Esophagus squamous epithelium (tissue), 4 donors: ENCODE measurements at regions not wholly inside any gene's neighbourhood (a gene's known extent, or its start where the extent isn't known, plus 50 kb on each side); places are given as distances from the start of the nearest gene placed in this dataset.

ENCODE experiments used
- POLR2A ChIP-seq, 4 donors: fragments of 450-650 bp; IDR thresholded peaks; one replicate each; pipeline ENCODE4 v1.6.1; 2017; ENCODE audit warnings: antibody characterized with exemption in 4 of 4, mild to moderate bottlenecking in 4 of 4, moderate library complexity in 3 of 4
- TF ChIP-seq, protein P1 (sequence below), 6 experiments: fragments of 450-650 bp in 4 of 6; fragments of 200-600 bp in 2 of 6; sonication (generic) in 2 of 6; IDR thresholded peaks; one replicate each; pipeline ENCODE4 v1.5.1; 2016 to 2019; ENCODE audit warnings: antibody characterized with exemption in 6 of 6, mild to moderate bottlenecking in 4 of 6, moderate library complexity in 4 of 6

GRCh38 chr9:134563397-134563796 lies 78.2 kb upstream of the COL5A1 start:
- TF ChIP-seq, protein P1, sequence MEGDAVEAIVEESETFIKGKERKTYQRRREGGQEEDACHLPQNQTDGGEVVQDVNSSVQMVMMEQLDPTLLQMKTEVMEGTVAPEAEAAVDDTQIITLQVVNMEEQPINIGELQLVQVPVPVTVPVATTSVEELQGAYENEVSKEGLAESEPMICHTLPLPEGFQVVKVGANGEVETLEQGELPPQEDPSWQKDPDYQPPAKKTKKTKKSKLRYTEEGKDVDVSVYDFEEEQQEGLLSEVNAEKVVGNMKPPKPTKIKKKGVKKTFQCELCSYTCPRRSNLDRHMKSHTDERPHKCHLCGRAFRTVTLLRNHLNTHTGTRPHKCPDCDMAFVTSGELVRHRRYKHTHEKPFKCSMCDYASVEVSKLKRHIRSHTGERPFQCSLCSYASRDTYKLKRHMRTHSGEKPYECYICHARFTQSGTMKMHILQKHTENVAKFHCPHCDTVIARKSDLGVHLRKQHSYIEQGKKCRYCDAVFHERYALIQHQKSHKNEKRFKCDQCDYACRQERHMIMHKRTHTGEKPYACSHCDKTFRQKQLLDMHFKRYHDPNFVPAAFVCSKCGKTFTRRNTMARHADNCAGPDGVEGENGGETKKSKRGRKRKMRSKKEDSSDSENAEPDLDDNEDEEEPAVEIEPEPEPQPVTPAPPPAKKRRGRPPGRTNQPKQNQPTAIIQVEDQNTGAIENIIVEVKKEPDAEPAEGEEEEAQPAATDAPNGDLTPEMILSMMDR (IDR thresholded peaks at IDR 0.05): no peak
- no peak for TF ChIP-seq POLR2A (IDR thresholded peaks at IDR 0.05)
